GM12878 (cell line): ENCODE measurements at regions not wholly inside any gene's neighbourhood (a gene's known extent, or its start where the extent isn't known, plus 50 kb on each side); places are given as distances from the start of the nearest gene placed in this dataset.
A peak's percentile ranks its signal among the peaks of the same experiment; 100 is the strongest.

Experiments used
- BACH1 ChIP-seq: fragments of 450-650 bp; IDR thresholded peaks from 2 replicates; pipeline ENCODE4 v1.6.1; 2017; ENCODE audit warnings: mild to moderate bottlenecking, borderline replicate concordance
- BCLAF1 ChIP-seq: fragments of 450-650 bp; IDR thresholded peaks from 2 replicates; pipeline ENCODE4 v1.6.1; 2017; ENCODE audit warnings: antibody characterized with exemption, mild to moderate bottlenecking, moderate library complexity
- CUX1 ChIP-seq: IDR thresholded peaks from 2 replicates; pipeline ENCODE4 v1.6.1; 2012; ENCODE audit warnings: improper control_type of control experiment, low read depth, low read length; ENCODE audit not compliant: insufficient replicate concordance
- HCFC1 ChIP-seq: fragments of 150-350 bp; IDR thresholded peaks from 2 replicates; pipeline ENCODE4 v1.6.1; 2014; ENCODE audit warnings: low read length
- HDAC6 ChIP-seq: fragments of 200-600 bp; sonication (generic); IDR thresholded peaks from one replicate; pipeline ENCODE4 v1.8.0; 2017; ENCODE audit warnings: antibody characterized with exemption; ENCODE audit not compliant: unreplicated experiment
- IRF4 ChIP-seq: IDR thresholded peaks from 2 replicates; pipeline ENCODE4 v1.6.1; 2011; ENCODE audit warnings: low read depth, low read length
- MEF2B ChIP-seq: fragments of 450-650 bp; IDR thresholded peaks from 2 replicates; pipeline ENCODE4 v1.6.1; 2018; ENCODE audit warnings: mild to moderate bottlenecking, moderate library complexity; ENCODE audit not compliant: partially characterized antibody, poor library complexity, severe bottlenecking
- MLLT1 ChIP-seq: fragments of 450-650 bp; IDR thresholded peaks from 2 replicates; pipeline ENCODE4 v1.6.1; 2016; ENCODE audit warnings: mild to moderate bottlenecking
- MTA2 ChIP-seq: fragments of 450-650 bp; IDR thresholded peaks from 2 replicates; pipeline ENCODE4 v1.6.1; 2016; ENCODE audit warnings: low read depth, mild to moderate bottlenecking, moderate library complexity
- MYB ChIP-seq: fragments of 150-350 bp; IDR thresholded peaks from 2 replicates; pipeline ENCODE4 v1.6.1; 2014; ENCODE audit warnings: mild to moderate bottlenecking, low read depth, low read length, borderline replicate concordance
- NFIC ChIP-seq: IDR thresholded peaks from 2 replicates; pipeline ENCODE4 v1.6.1; 2012; ENCODE audit warnings: low read depth, mild to moderate bottlenecking, inconsistent platforms, low read length, moderate library complexity
- POU2F2 ChIP-seq: IDR thresholded peaks from 3 replicates; pipeline ENCODE4 v1.6.1; 2011; ENCODE audit warnings: low read depth, mild to moderate bottlenecking, low read length, borderline replicate concordance
- RCOR1 ChIP-seq: conservative IDR thresholded peaks from 2 replicates; pipeline ENCODE4 v1.6.1; 2012; ENCODE audit warnings: low read depth, low read length, improper control_type of control experiment
- RUNX3 ChIP-seq: IDR thresholded peaks from 2 replicates; pipeline ENCODE4 v1.6.1; 2012; ENCODE audit warnings: low read length, inconsistent platforms
- SMAD5 ChIP-seq: IDR thresholded peaks from 2 replicates; pipeline ENCODE4 v1.6.1; 2016; ENCODE audit warnings: antibody characterized with exemption, low read depth
- TBL1XR1 ChIP-seq: IDR thresholded peaks from 2 replicates; pipeline ENCODE4 v1.6.1; 2012; ENCODE audit warnings: low read depth, low read length, improper control_type of control experiment
- ZNF592 ChIP-seq: fragments of 450-650 bp; IDR thresholded peaks from 2 replicates; pipeline ENCODE4 v1.6.1; 2017; ENCODE audit warnings: mild to moderate bottlenecking, moderate library complexity
- ZZZ3 ChIP-seq: IDR thresholded peaks from 2 replicates; pipeline ENCODE4 v1.6.1; 2011; ENCODE audit warnings: low read depth; ENCODE audit not compliant: control insufficient read depth, insufficient read length

- no peak for TF ChIP-seq BCLAF1
- TF ChIP-seq IRF4: peak; percentile 80
- TF ChIP-seq BACH1: peak; percentile 79; the same call in 1 of the 2 replicates
- no peak for TF ChIP-seq TBL1XR1
- TF ChIP-seq SMAD5: no peak
- no peak for TF ChIP-seq HDAC6
- TF ChIP-seq MEF2B: peak; percentile 36
- no peak for TF ChIP-seq ZZZ3
- TF ChIP-seq RCOR1: 0 out of 2 replicates have a peak, but pooled peaks have one; percentile 62
- TF ChIP-seq MYB: no peak
- TF ChIP-seq RUNX3: peak; percentile 48
- no peak for TF ChIP-seq ZNF592
- TF ChIP-seq MLLT1: 0 out of 2 replicates have a peak, but pooled peaks have one; percentile 19
- peak; percentile 66 for TF ChIP-seq NFIC
- TF ChIP-seq POU2F2: peak; percentile 45; the same call in 1 of the 3 replicates
- TF ChIP-seq HCFC1: no peak
- TF ChIP-seq MTA2: peak; percentile 96
- TF ChIP-seq CUX1: peak; percentile 50
Observed at GRCh38 chr10:52965938-52966401, 193.4 kb upstream of the MBL2 start (continued).
